Astrocyte (in vitro differentiated cells and primary cell): ENCODE measurements at regions not wholly inside any gene's neighbourhood (a gene's known extent, or its start where the extent isn't known, plus 50 kb on each side); places are given as distances from the start of the nearest gene placed in this dataset.

ENCODE experiments used
- CTCF ChIP-seq: IDR thresholded peaks from 2 replicates; pipeline ENCODE4 v1.5.1; 2011; ENCODE audit warnings: low read depth, mild to moderate bottlenecking, inconsistent platforms, low read length, moderate library complexity; ENCODE audit not compliant: insufficient read depth
- EZH2 ChIP-seq: IDR thresholded peaks from 2 replicates; pipeline ENCODE4 v1.6.1; 2012; ENCODE audit warnings: mild to moderate bottlenecking, low read length, inconsistent platforms; ENCODE audit not compliant: insufficient read depth

GRCh38 chr12:115259968-115260747 lies 576.2 kb upstream of the TBX3 start:
- TF ChIP-seq CTCF (no peak), EZH2 (no peak)
